Breast epithelium (tissue), 4 donors: ENCODE measurements at regions not wholly inside any gene's neighbourhood (a gene's known extent, or its start where the extent isn't known, plus 50 kb on each side); places are given as distances from the start of the nearest gene placed in this dataset.

Source experiments
- DNase-seq, 2 donors: peaks; one replicate each; pipeline ENCODE4 v3.0.0-alpha.2; 2019; ENCODE audit warnings: low spot score in 2 of 2
- H3K27ac ChIP-seq, 2 donors: fragments of 200-600 bp; sonication (generic) in 1 of 2; one replicate each; pipeline ENCODE4 v1.5.1; 2016 to 2019; ENCODE audit warnings: mild to moderate bottlenecking in 1 of 2
- H3K27me3 ChIP-seq, 2 donors: fragments of 200-600 bp; sonication (generic) in 1 of 2; one replicate each; pipeline versions ENCODE4 v1.5.1 to v1.6.0; 2017 to 2019; ENCODE audit warnings: control low read depth in 1 of 2, mild to moderate bottlenecking in 1 of 2
- H3K36me3 ChIP-seq: fragments of 200-600 bp; one replicate; pipeline ENCODE4 v1.5.1; 2019
- H3K4me1 ChIP-seq, 2 donors: fragments of 200-600 bp; sonication (generic); one replicate each; pipeline ENCODE4 v1.5.1; 2016 to 2019; ENCODE audit warnings: control low read depth in 1 of 2
- H3K4me3 ChIP-seq, 3 donors: fragments of 200-600 bp; sonication (generic); 1 replicate in 2 of 3; 2 replicates in 1 of 3; pipeline ENCODE4 v1.5.1; 2016 to 2019; ENCODE audit warnings: mild to moderate bottlenecking in 3 of 3, moderate library complexity in 2 of 3
- H3K9me3 ChIP-seq, 2 donors: fragments of 200-600 bp; sonication (generic) in 1 of 2; one replicate each; pipeline ENCODE4 v1.5.1; 2016 to 2019; ENCODE audit warnings: control low read depth in 1 of 2
- CTCF ChIP-seq, 3 donors: fragments of 450-650 bp; IDR thresholded peaks; one replicate each; pipeline ENCODE4 v1.5.1; 2016 to 2017; ENCODE audit warnings: antibody characterized with exemption in 3 of 3, mild to moderate bottlenecking in 3 of 3, moderate library complexity in 3 of 3
- POLR2A ChIP-seq: fragments of 450-650 bp; IDR thresholded peaks from one replicate; pipeline ENCODE4 v1.6.1; 2016; ENCODE audit warnings: antibody characterized with exemption, mild to moderate bottlenecking, moderate library complexity
- POLR2AphosphoS5 ChIP-seq, 3 donors: sonication (generic); formaldehyde crosslinking; IDR thresholded peaks; one replicate each; pipeline ENCODE4 v1.6.1; 2017; ENCODE audit warnings: antibody characterized with exemption in 3 of 3
- intact Hi-C: fragments of 100-400 bp; cut with DNase I; formaldehyde crosslinking; loops from one replicate; pipeline ENCODE4 v1.15.1; 2023; ENCODE audit warnings: low total_unique reads

- no peaks in the 10 kb centered on the region for H3K36me3 ChIP-seq
- no peaks in the 10 kb centered on the region for H3K9me3 ChIP-seq
- no peak overlapping the region for H3K4me3 ChIP-seq
- H3K27me3 ChIP-seq = peaks cover 0 to 8% of the 10 kb centered on the region in 2 donors
- no peaks in the 10 kb centered on the region for H3K4me1 ChIP-seq
- no peak for TF ChIP-seq CTCF (IDR thresholded peaks at IDR 0.05)
- no peak for TF ChIP-seq POLR2AphosphoS5 (IDR thresholded peaks at IDR 0.05)
- no peak for TF ChIP-seq POLR2A
- no peak overlapping the region for H3K27ac ChIP-seq
- no peak for DNase-seq
- intact Hi-C loops = no loop called here
These were observed 401.8 kb downstream of the RAPGEF2 start for GRCh38 chr4:159504684-159505083.

GRCh38 chr4:159505266-159505975 is 402.5 kb downstream of the RAPGEF2 start:
- TF ChIP-seq POLR2A (no peak), POLR2AphosphoS5 (IDR thresholded peaks at IDR 0.05) (no peak), CTCF (IDR thresholded peaks at IDR 0.05) (no peak)
- no peaks in the 10 kb centered on the region for H3K36me3 ChIP-seq
- no peak for DNase-seq
- peaks cover 0 to 8% of the 10 kb centered on the region in 2 donors for H3K27me3 ChIP-seq
- no peaks in the 10 kb centered on the region for H3K4me1 ChIP-seq
- no peak overlapping the region for H3K4me3 ChIP-seq
- H3K9me3 ChIP-seq = no peaks in the 10 kb centered on the region
- H3K27ac ChIP-seq = no peak overlapping the region
- intact Hi-C loops = no loop called here

GRCh38 chr4:159506801-159507517 is 404.1 kb downstream of the RAPGEF2 start:
- no peaks in the 10 kb centered on the region for H3K9me3 ChIP-seq
- H3K4me1 ChIP-seq = no peaks in the 10 kb centered on the region
- H3K36me3 ChIP-seq = no peaks in the 10 kb centered on the region
- no peak overlapping the region for H3K27ac ChIP-seq
- H3K27me3 ChIP-seq = peaks cover 0 to 8% of the 10 kb centered on the region in 2 donors
- intact Hi-C loops = no loop called here
- DNase-seq = no peak
- H3K4me3 ChIP-seq = no peak overlapping the region
- TF ChIP-seq CTCF (IDR thresholded peaks at IDR 0.05) (no peak), POLR2AphosphoS5 (IDR thresholded peaks at IDR 0.05) (no peak)

GRCh38 chr4:159508917-159509500 is 406.1 kb downstream of the RAPGEF2 start:
- Histone ChIP-seq H3K27me3 (peaks cover 0 to 8% of the 10 kb centered on the region in 2 donors), H3K27ac (no peak overlapping the region), H3K4me3 (no peak overlapping the region), H3K9me3 (no peaks in the 10 kb centered on the region), H3K4me1 (no peaks in the 10 kb centered on the region), H3K36me3 (no peaks in the 10 kb centered on the region)
- TF ChIP-seq POLR2AphosphoS5 (IDR thresholded peaks at IDR 0.05) (no peak), CTCF (IDR thresholded peaks at IDR 0.05) (no peak), POLR2A (no peak)
- intact Hi-C loops = no loop called here
- no peak for DNase-seq

- Histone ChIP-seq H3K9me3 (no peaks in the 10 kb centered on the region), H3K4me3 (no peak overlapping the region), H3K36me3 (no peaks in the 10 kb centered on the region), H3K27me3 (no peaks in the 10 kb centered on the region), H3K4me1 (no peaks in the 10 kb centered on the region), H3K27ac (no peak overlapping the region)
- TF ChIP-seq POLR2A (no peak), CTCF (IDR thresholded peaks at IDR 0.05) (no peak), POLR2AphosphoS5 (IDR thresholded peaks at IDR 0.05) (no peak)
- no peak for DNase-seq
- intact Hi-C loops = no loop called here
These were observed 409.5 kb downstream of the RAPGEF2 start for GRCh38 chr4:159512348-159512747.
